ENCODE measurements at regions not wholly inside any gene's neighbourhood (a gene's known extent, or its start where the extent isn't known, plus 50 kb on each side); places are given as distances from the start of the nearest gene placed in this dataset.

GRCh38 chr14:106843951-106844483 lies 1317.6 kb downstream of the TMEM121 start:
- no peaks in the 10 kb centered on the region for H3K9me2 ChIP-seq (ENCODE audit: insufficient read depth)
- ATAC-seq (no peak), DNase-seq (ENCODE audit: low spot score) (no peak)
- H3K9me3 Mint-ChIP-seq = peaks cover 98% of the 10 kb centered on the region
- no peak overlapping the region for H3K4me3 Mint-ChIP-seq
- no peak overlapping the region for H3K27ac ChIP-seq (ENCODE audit: low read depth)
- no peaks in the 10 kb centered on the region for H3K27me3 Mint-ChIP-seq (ENCODE audit: insufficient read depth, low read depth, poor library complexity)
- no peaks in the 10 kb centered on the region for H3F3A ChIP-seq (replicated peaks; ENCODE audit: low read depth)
- H3K4me1 Mint-ChIP-seq = no peaks in the 10 kb centered on the region
- no peak overlapping the region for H2AFZ ChIP-seq
- peaks cover 9% of the 10 kb centered on the region for H3K36me3 ChIP-seq (ENCODE audit: insufficient read depth)
- H3K79me2 ChIP-seq (replicated peaks; ENCODE audit: insufficient read depth) = no peaks in the 10 kb centered on the region
- TF ChIP-seq CTCF (conservative IDR thresholded peaks at IDR 0.05; ENCODE audit: low read depth in 2 of 2) (no peak), POLR2AphosphoS5 (IDR thresholded peaks at IDR 0.05; ENCODE audit: low read depth) (no peak), REST (IDR thresholded peaks at IDR 0.05; ENCODE audit: unreplicated experiment) (no peak), ZNF462 (CRISPR knock-in tag; IDR thresholded peaks at IDR 0.05) (no peak), NANOG (IDR thresholded peaks at IDR 0.05; ENCODE audit: borderline replicate concordance) (no peak)
- H3K27me3 ChIP-seq (ENCODE audit: insufficient read depth) = no peaks in the 10 kb centered on the region
- peaks cover 46% of the 10 kb centered on the region for H3K36me3 Mint-ChIP-seq (ENCODE audit: low read depth)
- H3K4me1 ChIP-seq (ENCODE audit: insufficient read depth) = no peaks in the 10 kb centered on the region
- no peak overlapping the region for H3K27ac Mint-ChIP-seq
- no peaks in the 10 kb centered on the region for H4K20me1 ChIP-seq (replicated peaks; ENCODE audit: insufficient read depth)
- no peak overlapping the region for H3K4me2 ChIP-seq
- H3K4me3 ChIP-seq = no peak overlapping the region
